ENCODE measurements at regions not wholly inside any gene's neighbourhood (a gene's known extent, or its start where the extent isn't known, plus 50 kb on each side); places are given as distances from the start of the nearest gene placed in this dataset.

DNA sequence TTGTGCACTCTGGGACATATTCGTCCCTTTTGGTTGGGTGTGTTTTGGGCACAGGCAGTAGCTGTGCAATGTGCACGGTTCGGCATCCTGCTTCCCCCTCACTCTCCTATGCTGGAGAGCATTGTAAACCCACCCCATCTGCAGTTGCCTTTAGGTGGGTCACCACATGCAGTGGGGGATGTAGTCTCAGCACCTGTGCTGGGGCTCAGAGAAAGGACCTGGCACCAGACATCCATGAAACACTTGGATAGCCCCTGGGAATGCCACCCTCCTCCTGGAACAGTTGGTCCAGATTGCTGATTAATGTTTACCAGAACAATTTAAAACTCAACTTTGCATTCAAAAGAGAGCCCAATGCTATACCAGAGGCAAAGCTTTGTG lies 123.9 kb upstream of the MEF2A start:
- TF ChIP-seq POLR2AphosphoS5 (IDR thresholded peaks at IDR 0.05; ENCODE audit: insufficient read depth in 1 of 2, low read depth in 1 of 2): no peak
- TF ChIP-seq, protein P1, sequence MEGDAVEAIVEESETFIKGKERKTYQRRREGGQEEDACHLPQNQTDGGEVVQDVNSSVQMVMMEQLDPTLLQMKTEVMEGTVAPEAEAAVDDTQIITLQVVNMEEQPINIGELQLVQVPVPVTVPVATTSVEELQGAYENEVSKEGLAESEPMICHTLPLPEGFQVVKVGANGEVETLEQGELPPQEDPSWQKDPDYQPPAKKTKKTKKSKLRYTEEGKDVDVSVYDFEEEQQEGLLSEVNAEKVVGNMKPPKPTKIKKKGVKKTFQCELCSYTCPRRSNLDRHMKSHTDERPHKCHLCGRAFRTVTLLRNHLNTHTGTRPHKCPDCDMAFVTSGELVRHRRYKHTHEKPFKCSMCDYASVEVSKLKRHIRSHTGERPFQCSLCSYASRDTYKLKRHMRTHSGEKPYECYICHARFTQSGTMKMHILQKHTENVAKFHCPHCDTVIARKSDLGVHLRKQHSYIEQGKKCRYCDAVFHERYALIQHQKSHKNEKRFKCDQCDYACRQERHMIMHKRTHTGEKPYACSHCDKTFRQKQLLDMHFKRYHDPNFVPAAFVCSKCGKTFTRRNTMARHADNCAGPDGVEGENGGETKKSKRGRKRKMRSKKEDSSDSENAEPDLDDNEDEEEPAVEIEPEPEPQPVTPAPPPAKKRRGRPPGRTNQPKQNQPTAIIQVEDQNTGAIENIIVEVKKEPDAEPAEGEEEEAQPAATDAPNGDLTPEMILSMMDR (IDR thresholded peaks at IDR 0.05): no peak
